Erythroblast (primary cell): ENCODE measurements at regions not wholly inside any gene's neighbourhood (a gene's known extent, or its start where the extent isn't known, plus 50 kb on each side); places are given as distances from the start of the nearest gene placed in this dataset.

Experiments used
- GATA1 ChIP-seq: IDR thresholded peaks from 2 replicates; pipeline ENCODE4 v1.6.1; 2011; ENCODE audit warnings: low read depth, mild to moderate bottlenecking, control low read depth, low read length, moderate library complexity
- POLR2A ChIP-seq: IDR thresholded peaks from 2 replicates; pipeline ENCODE4 v1.6.1; 2011; ENCODE audit warnings: mild to moderate bottlenecking, low read length

DNA sequence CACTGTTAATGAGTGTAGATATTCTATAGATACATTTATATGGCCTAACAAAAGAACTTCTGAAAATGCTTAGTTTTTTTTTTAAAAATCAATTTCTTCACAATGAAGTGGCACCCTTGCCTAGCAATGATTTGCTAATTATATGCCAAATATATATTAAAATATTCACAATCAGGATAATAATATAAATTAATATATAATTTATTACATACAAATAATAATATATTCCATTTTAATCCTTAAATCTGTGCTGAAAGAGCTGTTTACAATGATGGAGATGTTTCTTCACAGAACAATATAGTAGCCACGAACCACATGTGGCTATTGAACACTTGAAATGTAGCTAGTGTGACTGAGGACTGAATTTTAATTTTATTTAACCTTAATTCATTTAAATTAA lies 648.4 kb upstream of the GBE1 start:
- TF ChIP-seq POLR2A (no peak), GATA1 (no peak)
